LNCAP (cell line): ENCODE measurements at regions not wholly inside any gene's neighbourhood (a gene's known extent, or its start where the extent isn't known, plus 50 kb on each side); places are given as distances from the start of the nearest gene placed in this dataset.
A peak's percentile ranks its signal among the peaks of the same experiment; 100 is the strongest.

Experiments
- CTCF ChIP-seq: fragments of 450-650 bp; IDR thresholded peaks from 2 replicates; pipeline ENCODE4 v1.5.1; 2017; ENCODE audit warnings: mild to moderate bottlenecking

GRCh38 chrX:124190440-124190839 lies 142.0 kb upstream of the TEX13D start:
- TF ChIP-seq CTCF = no peak

DNA sequence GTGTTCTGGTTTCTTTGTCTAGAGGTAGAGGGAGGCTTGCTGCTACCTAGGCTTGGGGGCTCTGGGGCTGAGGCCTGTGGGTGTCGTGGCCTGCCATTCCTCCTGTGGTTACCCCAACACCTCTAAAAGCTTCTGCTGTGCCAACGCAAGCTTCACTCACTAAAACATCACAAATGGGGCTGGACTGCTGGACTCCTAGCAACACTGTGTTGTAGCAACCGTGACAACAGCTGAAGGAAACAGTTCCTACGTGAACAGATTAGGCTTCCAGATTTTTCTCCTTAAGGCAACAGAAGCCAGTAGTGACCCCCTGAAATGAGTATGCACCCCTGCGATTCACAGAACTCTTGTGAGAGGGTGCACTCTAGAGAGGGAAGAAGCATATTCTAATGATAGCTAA lies 138.3 kb upstream of the TEX13D start:
- no peak for TF ChIP-seq CTCF

DNA sequence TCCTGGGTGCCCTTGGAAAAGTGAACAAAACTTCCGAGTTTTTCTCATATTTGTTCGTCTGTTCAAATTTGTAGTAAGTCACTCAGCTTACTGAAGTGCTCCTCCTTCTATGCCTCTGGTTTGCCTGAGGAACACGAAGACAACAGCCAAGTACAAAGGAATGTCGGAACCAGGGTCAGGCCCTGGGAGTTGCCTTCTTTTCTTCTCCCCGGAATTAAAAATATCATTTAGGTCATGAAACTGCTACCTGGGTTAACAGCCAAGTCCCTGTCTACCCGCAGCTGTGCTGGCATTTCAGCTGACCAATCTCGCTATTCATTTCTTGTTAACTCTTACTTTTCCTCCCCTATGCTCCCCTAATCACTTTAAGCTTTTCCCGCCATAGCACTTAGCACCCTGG lies 137.6 kb upstream of the TEX13D start:
- TF ChIP-seq CTCF = no peak

- TF ChIP-seq CTCF = no peak
Observed at GRCh38 chrX:124203311-124203710, 129.1 kb upstream of the TEX13D start.

GRCh38 chrX:124208660-124209059 lies 123.8 kb upstream of the TEX13D start:
- no peak for TF ChIP-seq CTCF

DNA sequence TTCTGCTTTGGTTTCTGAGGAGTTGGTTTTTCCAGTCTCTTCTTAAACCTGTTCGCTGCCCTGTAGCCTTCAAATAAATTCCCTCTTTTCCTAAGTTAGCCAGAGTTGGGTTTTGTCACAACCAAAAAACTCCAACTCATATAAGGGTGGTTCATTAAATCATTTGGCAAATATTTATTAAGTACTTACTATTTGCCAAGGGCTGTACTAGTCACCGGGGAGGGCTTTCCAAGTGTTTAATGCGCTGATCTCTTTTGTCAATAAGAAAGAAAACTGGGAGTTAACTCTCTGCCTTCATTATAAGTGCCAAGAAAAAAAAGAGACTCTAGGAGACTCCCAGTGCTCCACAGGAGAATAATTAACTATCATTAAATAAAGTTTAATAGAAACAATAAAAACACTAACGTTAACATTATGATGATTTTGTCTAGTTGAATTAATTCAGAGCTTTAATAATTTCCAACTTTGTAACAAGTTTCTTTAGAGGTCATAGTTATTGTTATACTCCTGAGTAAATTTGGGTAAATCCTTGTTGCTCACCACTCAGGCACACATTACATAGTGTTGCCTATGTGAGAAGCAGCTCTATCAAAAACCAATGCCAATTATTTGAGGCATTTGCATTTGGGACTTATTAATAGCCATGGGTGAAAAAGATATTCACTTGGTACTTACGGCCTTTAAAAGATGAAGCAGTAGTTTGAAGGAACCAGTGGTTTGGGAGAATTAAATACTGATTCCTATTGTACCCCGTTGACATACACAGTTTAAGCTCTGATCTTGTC lies 122.5 kb upstream of the TEX13D start:
- no peak for TF ChIP-seq CTCF

DNA sequence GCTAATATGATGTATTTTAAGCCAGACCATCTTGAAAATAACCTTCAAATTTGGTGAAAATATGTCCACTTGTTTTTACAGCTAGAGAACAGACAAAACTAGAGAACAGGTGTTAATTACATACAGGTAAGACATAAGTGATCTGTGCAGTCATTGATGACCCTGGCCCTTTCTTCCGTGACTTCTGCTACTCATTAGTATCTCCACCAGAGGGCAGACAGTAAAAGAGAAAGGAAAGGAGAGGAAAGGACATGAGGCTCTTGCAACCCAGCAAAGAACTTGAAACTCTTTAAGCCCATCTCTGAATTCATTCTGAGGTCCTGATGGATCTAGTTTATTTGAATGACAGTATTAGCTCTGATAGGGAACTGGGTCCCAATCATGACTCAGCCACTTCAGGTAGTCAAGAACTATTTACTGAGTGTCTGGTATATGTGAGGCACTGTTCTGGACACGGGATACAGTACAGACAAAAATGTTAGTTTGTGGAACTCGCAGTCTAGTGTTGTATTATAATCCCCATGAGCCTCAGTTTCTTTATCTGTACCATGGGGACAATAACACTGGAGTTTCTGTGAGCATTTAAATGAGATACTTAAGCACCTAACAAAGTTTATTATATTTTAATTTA lies 121.0 kb upstream of the TEX13D start:
- TF ChIP-seq CTCF = peak; percentile 59
